HG02973 (cell line): ENCODE measurements at regions not wholly inside any gene's neighbourhood (a gene's known extent, or its start where the extent isn't known, plus 50 kb on each side); places are given as distances from the start of the nearest gene placed in this dataset.

Experiments used
- ATAC-seq: cut with Tn5 transposase; IDR thresholded peaks from one replicate; pipeline ENCODE4 v1.9.1; 2021; ENCODE audit warnings: moderate library complexity; ENCODE audit not compliant: unreplicated experiment

DNA sequence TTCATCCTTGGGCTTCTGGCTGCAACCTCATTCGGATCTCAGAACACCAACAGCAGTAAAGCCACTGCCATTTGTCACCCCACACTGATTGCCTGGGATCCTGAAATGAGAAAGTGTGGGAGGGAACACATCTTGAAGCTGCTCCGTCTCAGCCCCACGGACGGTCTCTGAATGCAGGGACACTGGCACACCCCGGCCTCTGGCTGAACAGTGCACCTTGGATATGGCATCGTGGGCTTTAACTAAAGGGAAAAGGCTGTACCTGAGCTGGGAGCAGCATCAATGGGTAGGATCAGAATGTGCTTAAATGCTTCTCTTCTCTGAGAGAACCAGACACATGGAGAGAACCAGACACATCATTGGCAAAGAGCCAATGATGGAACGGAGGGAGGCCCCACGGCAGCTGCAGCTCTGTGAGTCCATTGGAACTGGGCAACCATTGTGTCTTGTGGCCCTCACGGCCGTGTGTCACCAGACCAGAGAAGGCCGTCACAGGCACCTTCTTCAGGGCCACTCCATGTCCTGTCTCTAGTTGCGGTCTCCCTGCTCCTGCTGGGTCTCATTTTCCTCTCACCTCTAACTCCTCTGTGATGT is 193.4 kb upstream of the MYT1L start:
- no peak for ATAC-seq

DNA sequence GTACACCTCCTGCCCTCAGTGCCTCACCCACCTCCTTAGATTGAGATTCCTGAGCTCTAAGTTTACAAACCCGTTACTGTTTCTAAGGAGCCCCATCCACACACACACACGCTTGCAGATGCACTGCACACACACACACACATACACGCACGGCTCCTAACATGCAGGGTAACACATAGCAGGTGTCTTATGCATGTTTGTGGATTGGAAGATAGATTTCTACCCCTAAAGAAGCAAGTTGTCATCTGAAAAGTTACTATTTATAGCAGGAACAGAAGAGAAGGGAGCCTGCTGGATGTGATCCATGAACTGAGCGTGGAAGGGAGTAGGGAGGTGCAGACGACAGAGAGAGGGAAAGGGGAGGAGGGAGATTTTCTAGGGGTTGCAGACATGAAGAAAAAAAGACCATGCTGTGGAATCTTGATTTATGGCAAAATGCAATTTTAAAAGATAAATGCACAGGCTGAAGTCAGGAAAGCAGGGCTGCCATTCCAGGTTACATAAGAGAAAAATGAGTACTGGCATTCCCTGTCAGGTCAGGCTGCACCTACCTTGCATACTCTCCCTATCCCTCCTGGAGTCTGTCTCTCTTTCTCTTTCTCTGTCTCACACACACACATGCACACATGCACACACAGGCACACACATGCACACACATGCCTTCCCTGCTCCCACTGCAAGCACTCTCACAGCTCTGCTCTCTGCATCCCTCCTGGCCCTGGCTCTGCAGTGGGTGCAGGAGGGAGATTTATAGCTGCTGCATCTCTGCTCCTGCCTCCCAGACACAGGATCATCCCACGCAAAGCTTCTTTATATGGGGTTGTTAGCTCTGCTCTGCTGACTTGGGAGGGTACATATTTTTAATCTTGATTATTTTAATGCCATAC is 192.6 kb upstream of the MYT1L start:
- no peak for ATAC-seq

DNA sequence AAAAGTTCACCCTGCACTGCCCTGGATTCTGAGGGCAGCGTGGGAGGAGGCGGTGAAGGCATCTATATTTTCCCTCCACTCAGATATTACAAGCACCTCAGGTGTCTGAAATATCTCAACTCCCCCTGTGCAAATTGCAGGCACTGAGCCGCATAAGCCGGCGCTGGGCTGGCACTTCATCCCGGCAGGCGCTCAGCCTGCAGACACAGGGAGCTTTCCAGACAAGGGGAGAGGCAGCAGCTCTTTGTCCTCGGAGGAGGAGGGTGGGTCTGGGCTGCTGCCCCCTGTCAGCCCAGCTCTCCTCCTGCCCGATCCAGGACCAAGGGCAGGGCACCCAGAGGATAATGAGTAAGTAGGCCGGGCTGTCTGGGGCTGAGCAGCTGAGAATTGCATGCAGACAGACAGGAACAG is 189.3 kb upstream of the MYT1L start:
- ATAC-seq, result no peak

- no peak for ATAC-seq
Observed at GRCh38 chr2:2519381-2519780, 188.3 kb upstream of the MYT1L start.

- no peak for ATAC-seq
Observed at GRCh38 chr2:2517399-2517798, 186.3 kb upstream of the MYT1L start.

GRCh38 chr2:2516386-2516785 is 185.3 kb upstream of the MYT1L start:
- ATAC-seq, result no peak

DNA sequence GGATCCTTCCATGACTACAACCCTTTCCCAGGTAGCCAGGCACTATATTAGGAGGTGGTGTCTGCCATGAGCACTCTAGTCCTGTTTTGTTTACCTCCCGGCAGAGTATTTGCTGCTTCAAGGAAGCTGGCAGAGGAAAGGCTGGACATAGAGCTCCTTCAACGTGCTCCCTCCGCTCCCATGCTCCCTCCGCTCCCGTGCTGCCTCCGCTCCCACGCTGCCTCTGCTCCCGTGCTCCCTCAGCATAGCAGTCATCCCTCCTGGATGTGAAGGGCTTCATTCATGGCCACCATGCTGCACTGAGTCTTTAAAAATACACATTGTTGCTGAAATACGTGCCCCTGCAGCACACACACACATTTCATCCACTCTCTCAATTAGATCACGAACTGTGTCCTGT is 181.9 kb upstream of the MYT1L start:
- ATAC-seq, result no peak

DNA sequence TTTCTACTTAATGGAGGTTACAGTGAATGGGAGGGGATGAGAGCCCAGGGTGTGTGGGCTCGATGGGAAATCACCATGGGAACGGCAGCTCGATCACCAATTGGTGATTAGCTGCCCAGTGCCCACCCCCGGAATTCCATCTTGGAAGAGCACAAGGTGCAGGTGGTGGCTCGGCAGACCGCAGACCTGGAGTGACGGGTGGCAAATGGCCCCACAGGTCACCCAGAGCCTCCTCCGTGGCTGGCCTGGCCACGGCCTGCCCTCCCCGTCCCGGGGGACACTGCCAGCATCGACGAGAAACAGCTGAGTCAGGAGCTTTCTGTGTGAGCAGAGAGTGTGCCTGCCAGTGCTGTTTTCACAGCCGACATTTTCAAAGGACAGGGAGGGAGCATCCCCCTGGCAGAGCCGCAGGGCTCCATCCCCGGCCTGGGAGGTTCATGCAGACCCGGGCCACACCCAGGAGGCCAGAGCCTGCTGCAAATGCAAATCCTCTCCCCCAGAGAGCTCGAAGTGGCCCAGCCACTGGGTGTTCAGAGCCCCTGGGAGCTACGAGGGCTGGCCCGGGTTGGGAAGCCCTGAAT is 176.4 kb upstream of the MYT1L start:
- no peak for ATAC-seq

GRCh38 chr2:2506536-2506935 is 175.5 kb upstream of the MYT1L start:
- ATAC-seq, result no peak

DNA sequence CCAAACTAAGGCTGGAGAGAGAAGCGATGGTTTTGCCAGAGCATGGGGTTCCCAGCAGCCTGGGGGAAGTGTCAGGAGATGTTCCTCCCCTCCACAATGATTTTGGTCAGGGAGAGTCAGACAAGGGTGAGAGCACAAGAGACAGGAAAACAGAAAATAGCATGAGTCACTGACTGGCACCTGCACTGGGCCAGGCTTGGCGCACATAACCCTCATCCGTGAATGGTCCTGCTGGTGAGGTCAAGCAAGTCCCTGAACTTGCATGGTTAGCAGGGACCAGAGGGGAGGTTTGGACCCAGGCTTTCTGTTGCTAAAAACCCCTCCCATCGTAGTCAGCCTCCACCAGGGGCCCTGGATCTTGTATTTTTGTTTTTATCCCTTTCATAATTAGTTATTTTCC is 174.5 kb upstream of the MYT1L start:
- no peak for ATAC-seq

DNA sequence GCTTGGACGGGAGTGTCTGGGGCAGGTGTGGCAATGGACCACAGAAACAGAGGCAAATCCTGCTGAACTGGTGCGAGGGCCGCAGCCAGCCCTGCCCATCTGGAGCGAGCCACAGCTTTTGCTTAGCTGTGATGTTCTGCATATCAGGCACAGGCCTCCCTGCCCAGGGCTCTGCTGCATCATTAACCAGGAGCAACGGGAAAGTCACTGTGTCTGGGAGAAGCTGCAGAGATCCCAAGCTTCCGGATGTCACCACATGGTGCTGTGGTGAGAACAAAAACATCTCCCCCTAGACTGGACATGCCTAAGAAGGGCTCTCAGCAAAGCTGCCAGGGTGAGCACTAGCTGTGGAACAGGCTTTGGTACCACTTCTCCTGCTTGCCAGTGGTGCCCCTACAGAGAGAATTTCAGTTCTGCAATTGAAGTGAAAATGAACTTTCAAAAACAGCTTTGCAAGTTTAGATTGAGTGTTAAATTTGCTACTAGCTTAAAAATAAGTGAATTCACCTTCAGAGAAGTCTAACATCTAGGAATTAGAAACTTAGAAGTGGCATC is 172.9 kb upstream of the MYT1L start:
- ATAC-seq, result no peak

DNA sequence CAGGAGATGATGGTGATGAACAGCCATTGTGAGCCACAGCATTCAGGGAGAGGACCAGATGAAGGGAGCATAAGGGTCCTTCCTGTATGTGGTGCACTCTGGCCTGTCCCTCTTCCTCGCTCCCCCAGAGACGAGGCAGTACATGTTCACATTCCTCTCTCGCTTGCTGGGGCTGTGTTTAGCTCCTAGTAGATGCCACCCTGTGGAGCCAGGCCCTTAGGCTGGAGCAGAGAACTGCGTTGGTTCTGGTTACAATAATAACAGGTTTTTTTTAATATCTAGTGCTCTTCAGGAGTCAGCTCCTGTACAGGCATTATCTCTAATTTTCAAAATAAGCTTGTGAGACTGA is 171.1 kb upstream of the MYT1L start:
- no peak for ATAC-seq

GRCh38 chr2:2501454-2502200 is 170.6 kb upstream of the MYT1L start:
- ATAC-seq, result no peak

- ATAC-seq, result no peak
Observed at GRCh38 chr2:2495606-2496005, 164.5 kb upstream of the MYT1L start.

GRCh38 chr2:2493496-2493895 is 162.4 kb upstream of the MYT1L start:
- ATAC-seq, result no peak

- no peak for ATAC-seq
Observed at GRCh38 chr2:2492800-2493199, 161.7 kb upstream of the MYT1L start.

DNA sequence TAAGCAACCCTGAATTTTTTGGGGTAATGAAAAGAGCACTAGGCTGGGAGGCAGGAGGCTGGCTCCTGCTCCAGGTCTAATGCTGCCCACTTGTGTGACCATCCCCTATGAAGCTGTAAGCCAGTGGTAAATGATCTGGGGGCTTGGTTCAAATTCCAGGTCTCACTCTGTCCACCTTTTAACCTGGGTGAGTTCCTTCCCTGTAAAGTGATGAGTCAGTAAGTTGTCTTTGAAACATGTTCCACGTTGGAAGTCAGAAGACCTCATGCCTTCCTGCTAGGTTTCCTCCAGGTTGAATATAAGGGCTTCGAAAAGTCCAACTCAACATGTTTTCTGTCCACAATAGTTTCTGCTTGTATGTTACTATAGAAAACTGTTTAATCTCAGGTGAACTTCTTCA is 160.9 kb upstream of the MYT1L start:
- ATAC-seq, result no peak

- no peak for ATAC-seq
Observed at GRCh38 chr2:2484301-2484700, 153.2 kb upstream of the MYT1L start.

DNA sequence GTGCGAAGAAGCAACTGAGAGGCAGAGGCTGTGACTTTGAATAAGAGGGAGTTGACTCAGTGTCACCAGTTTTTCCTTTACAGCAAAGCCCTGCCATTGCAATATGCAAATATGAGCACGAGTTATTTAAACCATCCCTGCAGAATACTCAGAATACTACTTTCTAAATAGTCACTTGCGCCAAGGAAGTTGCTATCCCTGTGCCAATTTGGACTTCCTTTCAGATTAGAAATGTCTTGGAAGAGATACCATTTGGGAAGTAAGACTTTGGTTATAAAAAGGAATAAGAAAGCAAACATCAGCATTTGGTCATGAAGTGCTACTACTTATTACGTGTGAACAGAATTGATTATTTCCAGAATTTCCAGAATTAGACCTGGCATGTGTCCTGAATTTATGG is 151.8 kb upstream of the MYT1L start:
- ATAC-seq, result no peak

GRCh38 chr2:2472881-2473280 is 141.8 kb upstream of the MYT1L start:
- ATAC-seq, result no peak

DNA sequence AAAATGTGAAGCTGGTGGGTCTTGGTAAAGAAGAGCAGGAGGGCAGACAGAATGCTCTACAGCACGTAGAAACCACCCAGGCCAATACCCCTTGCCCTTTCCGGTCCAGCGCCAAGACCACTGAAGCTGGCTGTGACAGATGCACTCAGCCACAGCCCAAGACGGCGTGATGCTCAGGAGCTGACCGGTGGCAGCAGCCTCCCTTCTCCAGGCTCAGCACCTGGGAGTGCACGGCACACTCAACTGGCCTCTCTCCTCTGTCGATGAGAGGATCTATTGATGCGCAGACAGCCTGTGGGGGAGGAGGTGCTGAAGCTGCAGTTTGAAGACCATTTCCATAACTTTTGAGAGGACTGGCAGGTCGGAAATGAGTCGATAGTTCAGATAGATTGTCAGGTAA is 141.0 kb upstream of the MYT1L start:
- no peak for ATAC-seq
